GM04504 (cell line): ENCODE measurements at regions not wholly inside any gene's neighbourhood (a gene's known extent, or its start where the extent isn't known, plus 50 kb on each side); places are given as distances from the start of the nearest gene placed in this dataset.

ENCODE experiments used
- DNase-seq: peaks from one replicate; pipeline ENCODE4 v3.0.0-alpha.2; 2012; ENCODE audit warnings: low read depth

DNA sequence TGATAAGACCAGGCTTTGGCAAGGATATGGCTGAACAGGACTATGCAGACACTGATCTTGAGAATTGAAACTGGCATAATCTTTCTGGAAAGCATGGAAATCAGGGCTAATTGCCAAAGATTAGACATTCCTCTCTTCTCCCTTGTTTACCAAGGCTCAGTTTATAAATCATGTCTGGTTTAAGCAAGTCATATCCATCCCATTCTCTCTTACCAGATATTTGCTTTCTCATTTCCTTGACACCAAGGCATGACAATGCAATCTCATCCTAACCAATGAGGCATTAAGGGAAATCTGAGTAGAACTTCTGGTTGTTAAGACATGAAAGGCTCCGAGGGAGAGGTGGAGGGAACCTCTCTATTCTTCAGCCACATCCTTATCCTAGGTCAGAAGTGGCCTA, 110.3 kb upstream of the CEP85L start:
- no peak for DNase-seq

DNA sequence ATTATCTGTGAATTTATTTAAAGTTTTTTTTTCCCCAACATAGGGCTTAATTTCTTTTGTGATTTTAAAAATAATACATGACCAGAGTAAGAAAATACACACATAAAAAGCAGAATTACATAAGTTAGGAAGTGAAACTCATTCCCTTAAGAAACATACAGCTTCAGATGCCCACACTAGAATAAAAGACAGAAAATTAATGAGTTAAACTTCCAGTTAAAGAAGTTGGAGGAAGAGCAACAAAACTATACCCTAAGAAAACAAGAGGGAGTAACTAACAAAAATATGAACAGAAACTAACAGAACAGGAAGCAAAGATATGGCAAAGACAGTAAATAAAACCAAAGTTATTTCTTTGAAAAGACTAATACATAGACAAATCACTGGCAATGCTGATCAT, 107.6 kb upstream of the CEP85L start:
- no peak for DNase-seq

DNA sequence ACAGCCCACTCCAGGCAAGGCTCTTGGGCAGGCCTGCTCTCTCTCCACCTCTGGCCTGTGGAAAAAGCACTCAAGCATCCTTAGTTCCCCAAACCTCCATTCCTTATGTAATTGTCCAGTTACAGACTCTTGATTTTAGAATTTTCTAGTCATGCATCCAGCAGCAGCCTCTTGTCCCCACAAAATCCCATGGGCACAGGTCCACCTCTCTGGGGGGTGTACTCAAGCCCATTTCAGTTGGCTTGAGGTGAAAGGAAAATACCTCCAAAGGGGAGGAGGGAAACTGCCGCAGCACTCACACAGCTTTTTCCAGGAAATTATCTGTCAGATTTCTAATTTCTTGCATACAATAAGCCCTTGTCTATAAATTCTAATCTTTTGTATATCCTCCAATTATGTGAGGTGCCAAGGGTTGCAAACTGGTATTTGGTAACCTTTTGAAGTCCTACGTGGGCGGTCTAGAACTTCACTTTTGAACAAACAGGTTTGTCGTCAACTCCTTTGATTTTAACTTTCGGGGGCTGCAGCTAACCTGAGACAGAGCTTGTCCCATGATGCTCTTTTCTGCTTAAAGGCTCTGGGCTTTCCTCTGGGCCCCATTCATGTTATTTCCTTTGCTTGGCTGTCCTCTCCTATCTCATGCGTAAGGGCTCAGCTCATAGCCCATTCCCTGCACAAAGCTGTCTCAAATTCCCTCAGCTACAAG, 104.7 kb upstream of the CEP85L start:
- DNase-seq, result no peak

DNA sequence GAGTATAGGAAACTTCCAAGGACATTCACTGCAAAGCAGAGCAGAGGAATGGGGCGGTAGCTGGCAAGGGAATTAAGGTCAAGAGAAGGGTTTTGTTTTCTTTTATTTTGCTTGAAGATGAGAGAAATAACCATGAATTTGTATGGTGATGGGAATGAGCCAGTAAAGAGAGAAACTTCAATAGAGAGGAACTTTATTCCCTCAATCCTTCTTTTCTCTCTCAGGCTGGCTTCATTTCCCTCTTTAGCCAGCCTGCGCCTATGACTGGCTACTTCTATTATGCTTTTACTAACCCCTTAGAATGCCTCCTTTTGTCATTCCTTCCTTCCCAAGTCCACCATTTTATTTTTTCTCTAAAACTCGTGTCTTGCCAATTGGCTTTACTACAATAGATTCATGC, 101.4 kb upstream of the CEP85L start:
- no peak for DNase-seq

DNA sequence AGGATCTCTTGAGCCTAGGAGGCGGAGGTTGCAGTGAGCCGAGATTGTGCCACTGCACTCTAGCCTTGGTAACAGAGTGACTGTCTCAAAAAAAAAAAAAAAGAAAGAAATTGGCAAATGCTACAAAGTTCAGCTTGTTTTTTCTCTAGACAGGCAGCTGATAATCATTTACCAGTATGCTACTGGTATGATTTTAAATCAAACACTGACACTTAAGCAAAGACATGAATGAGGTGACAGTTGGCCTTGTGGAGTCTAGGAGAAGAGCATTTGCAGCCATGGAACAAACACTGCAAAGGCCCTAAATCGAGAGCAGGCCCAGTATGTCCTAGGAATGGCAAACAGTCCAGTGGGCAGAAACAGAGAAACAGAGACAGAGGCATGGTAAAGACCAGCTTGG, 99.7 kb upstream of the CEP85L start:
- no peak for DNase-seq

DNA sequence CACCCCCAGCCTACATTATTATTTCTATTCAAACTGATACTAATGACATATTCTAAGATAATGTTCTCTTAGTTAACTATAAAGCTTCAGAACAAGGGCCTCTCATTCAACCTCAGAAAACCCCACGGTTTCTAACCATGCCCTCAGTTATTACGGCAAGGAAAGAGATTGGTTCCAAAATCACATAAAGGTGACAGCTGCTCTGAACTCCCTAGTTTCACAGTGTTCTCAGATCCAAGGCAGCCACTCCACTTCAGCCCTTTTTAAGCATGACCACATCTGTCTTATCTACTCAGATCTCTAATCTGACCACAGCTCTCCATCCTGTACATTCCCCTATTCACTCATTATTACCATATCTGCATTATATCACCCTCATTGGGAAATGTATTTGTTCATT, 98.8 kb upstream of the CEP85L start:
- no peak for DNase-seq

DNA sequence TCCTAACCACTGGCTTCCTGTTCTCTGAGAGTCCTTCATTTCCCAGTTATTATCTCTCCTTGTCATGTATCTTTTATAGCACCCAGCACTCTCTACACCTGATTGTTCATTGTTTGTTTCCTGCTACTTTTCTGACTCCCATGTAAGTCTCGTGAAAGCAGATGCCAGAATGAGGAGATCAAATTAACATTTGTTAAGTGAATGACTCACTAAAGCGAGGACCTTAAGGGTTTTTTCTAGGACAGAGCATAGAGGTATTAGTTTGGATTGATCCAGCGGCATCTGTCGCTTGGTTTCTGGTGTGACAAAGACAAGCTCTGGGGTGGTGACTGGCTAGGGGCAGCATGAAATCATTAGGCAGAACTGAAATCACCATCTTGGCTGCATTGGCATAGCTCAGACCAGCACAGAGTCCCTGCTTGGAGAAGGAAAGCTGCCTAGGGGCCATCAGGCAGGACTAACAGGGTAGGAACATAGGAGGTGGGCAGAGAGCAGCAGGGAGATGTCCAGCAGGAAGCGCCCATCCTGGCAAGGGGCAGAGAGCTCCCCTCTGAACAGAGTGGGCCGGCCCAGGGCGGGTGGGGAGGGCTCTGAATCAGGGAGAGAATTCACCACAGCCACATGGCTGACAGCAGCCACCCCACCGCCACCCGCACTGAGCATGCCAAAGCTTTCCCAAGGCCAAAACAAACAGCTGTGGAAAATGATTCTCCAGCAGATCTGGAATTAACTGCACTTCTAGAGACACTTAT, 97.1 kb upstream of the CEP85L start:
- DNase-seq, result no peak

DNA sequence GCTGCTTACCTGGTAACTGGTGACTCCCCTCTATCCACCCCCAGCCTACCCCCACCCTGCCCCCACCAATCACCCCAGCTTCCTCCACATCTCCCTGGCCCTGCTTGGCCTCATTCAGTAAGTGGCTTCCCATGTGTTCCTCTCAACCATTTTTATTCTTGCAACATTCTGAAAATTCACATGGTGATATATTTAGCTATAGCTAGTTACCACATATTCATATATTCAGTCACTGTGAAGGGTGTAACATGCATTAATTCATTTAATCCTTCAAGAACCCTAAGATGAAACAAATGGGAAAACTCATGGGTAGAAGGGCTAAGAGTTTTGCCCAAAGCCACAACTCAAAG, 95.4 kb upstream of the CEP85L start:
- DNase-seq, result no peak

DNA sequence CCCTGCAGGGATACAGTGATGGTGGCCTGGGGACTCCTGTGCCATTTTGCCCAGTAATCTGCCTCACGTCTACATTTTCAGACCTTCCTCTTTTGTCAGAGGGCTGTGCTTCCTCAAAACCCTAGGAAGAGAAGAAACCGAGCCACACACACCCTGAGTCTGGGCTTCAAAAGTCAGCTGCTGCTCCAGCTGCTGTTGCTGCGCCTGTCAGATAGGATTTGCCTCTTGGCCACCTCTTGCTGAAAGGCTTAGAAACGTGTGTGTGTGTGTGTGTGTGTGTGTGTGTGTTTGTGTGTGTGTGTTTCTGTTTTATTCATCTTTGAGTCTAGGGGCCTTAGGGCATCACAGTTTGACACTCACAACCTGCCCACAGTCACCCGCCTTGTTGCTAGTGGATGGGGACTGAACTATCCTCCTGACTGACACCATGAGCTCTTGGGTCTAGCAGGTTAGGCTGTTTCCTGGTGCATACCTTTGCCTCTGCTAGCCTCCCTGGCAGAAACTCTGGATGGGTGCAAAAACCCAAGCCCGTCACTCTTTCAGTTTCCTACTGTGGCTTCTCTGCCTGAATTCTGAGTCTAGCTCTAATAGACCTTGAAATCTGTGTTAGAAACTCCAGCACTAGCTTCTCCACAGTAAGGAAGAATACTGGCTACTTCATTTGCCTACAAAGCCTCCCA, 94.9 kb upstream of the CEP85L start:
- DNase-seq, result no peak

DNA sequence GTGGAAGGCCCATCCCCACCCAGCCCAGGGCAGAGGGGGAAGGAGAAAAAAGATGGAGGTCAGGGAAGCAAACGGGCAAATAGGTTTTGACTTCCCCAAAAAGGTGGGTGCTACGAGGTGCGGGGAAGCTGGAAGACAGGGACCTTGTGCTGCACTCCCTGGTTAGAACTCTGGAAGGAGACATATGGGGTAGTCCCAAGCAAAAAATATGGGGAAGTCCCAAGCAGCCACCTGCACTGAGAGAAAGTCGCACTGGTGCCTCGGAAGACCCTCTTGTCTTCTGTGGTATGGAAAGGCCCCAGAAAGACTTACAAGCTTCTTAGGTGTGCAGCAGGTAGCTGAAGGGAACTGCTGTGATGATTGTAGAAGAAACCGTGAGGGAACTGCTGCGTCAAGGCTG, 93.8 kb upstream of the CEP85L start:
- DNase-seq, result no peak

DNA sequence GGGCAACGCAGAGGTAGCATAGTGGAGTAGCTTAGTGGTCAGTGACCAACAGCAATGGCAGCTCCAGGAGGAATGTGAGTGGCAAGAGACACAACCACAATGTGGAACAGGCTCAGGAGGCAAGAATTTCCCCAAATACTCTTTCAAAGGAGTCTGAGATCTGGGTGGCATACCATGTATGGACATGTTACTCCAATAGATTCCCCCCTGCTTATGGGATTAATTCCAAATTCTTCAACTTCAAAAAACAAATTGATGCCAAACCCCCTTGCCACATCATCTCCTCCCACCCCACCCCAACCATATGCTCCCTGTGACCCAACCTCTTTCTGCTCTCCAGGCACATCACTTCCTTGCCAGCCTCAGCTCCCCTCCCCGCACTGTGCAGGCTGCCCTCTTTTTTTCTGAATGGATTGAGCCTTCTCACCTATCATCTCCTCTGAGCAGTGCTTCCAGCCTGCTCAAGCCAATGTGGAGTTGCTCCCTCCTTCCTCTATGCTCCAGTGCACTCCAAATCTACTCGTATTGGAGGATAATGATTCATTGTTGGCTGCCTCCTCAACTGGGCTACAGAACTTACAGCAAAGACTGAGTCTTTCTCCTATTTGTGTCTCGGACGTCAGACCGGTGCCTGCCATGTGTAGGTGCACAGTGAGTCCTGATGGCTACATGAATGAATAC, 93.0 kb upstream of the CEP85L start:
- DNase-seq, result no peak

DNA sequence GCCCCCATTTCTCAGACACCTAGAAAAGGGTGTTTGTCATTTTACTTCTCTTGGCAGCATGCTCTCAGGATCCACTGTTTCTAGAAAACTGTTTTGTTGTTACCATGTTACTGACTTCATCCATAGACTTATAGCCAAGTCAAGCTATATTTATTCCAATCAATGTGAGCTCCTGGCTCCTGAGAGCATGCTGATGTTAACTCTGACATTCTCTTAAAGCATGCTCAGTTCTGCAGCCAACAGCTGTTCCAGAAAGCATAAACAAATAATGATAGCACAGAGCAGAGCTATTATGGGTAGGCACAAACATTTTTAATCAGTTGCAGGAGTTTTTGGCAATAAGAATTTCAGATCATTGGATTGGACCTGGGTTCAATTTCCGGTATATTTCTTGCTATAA, 92.4 kb upstream of the CEP85L start:
- DNase-seq, result no peak

DNA sequence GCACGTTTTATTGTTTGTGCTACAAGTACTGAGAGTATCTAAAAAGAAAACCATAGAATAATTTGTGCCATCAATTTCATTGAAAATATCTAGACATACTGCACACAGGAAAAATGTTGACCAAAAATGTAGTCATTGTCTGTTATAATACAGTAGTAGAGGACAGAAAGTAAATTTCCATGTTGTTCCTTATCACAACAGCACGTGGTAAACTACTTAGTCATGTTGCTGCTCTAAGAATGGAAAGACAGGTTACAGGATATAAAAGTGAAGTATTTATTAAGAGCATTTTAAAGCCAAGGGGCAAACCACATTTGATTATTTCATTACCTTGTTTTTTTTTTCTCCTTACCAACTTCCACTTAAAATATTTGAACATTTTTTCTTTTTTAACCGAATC, 89.0 kb upstream of the CEP85L start:
- no peak for DNase-seq

DNA sequence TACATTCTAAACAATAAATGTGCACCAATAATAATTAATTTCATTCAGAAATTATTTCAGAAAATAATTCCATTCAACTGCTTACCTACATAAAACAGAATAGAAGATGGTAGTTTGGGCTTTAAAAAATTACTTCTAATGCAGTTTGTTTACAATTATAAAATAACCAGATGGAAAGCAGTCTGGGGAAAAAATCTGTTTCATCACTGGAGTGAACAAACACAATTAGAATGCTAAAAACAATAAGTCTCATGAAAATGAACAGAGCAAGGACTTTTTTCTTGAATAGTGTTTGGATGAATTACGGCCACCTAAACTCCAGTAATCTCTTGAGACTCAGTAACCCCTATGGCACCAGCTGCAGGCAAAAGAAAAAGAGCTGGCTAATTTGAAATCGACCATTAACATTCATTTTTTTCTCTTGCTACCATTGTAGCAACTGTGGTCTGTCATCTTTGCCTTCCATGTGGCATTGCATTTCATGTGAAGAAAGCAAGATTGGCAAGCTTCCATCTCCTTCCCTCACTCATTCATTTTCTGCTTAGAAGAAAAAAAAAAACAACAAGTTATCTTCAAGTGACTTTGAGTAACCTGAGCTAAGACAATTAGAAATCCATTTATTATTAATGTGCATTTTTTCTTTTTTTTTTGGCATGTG, 88.4 kb upstream of the CEP85L start:
- DNase-seq, result no peak

DNA sequence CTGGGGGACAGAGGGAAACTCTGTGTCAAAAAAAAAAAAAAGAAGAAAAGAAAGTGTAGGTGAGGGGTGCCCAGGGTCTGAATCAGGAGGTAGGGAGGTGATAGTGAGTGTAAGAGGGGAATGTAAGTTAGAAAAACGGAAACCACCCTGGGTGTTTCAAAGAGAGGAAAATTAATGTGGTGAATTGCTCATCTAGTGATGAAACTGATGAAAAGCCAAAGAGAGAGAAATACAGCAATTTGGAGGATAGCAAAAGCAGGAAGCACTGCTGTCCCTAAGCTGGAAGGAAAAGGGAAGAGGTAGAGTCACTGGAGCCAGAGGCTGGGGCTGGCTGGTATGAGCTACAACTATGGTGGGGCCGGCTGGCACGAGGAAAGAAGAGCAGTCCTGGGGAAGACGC, 85.0 kb upstream of the CEP85L start:
- no peak for DNase-seq

DNA sequence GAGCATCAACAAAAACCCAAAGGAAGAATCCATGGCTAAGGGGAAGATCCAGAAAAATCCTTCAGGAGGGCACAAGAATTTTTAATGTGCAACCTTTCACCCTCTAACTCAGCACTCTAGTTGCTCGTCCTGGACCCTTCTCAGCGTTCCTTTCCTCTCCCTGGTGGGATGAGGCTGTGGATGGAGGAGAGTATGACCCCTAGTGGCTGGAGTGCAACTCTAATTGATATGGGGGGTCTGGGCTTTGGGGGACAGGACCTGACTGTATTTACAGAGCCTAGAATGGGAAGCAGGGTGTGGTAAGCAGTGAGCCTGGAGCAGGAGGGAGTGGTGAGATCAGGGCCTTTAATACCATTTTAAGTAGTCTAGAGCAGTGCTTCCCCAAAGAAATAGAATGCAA, 83.9 kb upstream of the CEP85L start:
- no peak for DNase-seq

DNA sequence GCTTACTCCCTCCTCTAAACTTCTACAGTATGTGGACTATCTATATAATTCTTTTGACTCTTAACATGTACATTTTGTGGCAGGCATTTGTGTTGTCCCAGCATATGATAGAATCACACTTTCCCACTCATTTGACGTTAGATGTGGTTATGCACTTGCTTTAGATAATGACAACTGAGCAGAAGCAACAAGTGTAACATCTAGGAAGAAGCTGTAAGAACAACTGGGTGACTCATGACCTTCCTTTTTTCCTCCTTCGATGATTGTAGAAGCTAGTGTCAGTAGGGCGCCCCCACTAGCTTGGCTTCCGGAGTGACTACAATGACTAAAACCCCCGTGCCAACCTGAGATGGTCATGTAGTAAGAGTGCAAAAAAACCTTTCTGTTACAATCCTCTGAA, 74.6 kb upstream of the CEP85L start:
- no peak for DNase-seq

DNA sequence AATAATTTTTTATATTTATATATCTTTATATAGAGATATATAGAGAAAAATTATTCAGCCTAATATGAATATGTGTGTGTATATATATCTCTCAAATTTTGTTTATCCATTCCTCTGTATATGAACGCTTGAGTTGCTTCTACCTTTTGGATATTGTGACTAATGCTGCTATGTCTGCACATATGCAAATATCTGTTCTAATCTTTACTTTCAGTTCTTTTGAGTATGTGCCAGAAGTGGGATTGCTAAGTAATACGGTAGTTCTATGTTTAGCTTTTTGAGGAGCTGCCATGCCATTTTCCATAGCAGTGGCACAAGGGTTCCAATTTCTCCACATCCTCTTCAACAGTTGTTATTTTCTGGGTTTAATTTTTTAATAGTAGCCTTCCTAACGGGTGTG, 72.8 kb upstream of the CEP85L start:
- DNase-seq, result no peak

DNA sequence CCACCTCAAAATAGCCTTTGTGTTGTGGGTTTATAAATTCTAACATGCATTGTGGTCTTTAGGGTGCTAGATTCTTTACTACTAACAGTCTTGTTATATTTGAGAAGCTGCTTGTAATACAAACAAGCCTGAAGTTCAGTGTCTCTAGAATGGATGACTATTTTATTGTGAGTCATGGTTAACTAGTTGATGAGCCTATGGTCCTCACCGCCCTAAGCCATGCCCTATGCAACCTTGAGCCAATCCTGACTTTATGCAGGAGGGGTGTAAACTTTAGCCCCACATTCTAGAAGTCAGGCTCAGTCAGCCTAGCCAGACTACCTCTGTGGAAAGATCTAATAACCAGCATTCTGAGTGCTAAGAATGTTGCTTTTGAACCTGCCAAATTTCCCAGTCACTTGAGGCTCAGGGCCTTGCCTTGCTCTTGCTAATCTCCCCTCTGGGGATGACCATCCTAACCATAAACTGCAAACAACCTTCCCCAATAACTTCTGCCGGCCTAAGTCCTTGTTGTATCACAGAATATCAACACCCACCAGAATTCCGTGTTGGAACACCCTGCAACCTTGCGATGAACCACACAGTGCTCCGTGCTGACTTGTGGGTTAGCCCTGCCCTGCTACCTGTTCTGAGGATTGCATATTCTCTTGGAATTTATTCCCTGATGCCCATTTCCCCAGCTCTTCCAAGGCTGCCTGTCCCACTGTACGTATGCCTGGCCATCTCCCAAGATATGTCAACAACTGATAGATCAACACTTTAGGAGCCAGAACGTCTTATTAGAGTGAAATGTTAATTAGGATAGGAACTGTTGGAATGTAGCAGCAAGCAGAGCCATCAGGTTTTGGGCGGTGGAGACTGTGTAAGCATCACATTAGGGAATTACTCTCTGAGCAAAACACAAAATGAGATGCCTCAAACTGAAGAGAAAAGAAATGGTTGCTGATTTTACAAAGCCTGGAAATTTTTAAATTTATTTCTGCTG, 71.7 kb upstream of the CEP85L start:
- DNase-seq, result no peak

DNA sequence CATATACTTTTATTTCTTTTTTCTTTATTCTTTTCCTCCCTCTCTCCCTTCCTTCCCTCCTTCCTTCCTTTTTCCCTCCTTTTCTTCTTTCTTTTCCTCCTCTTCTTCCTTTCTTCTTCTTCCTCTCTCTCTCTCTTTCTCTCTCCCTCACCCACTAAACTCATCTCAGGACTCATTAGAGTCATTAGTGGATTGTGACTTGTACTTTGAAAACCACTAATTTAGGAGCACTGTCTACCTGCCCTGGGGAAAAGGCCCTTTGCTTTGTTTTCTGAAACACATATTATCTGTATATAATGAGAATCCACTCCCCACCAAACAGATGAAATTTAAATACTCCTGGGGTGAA, 68.7 kb upstream of the CEP85L start:
- no peak for DNase-seq
